GM12874 (cell line): ENCODE measurements at regions not wholly inside any gene's neighbourhood (a gene's known extent, or its start where the extent isn't known, plus 50 kb on each side); places are given as distances from the start of the nearest gene placed in this dataset.

Experiments
- TF ChIP-seq, protein P1 (sequence below): IDR thresholded peaks from 2 replicates; pipeline ENCODE4 v1.5.1; 2011; ENCODE audit warnings: low read depth, mild to moderate bottlenecking, control low read depth, low read length, moderate library complexity; ENCODE audit not compliant: insufficient read depth

DNA sequence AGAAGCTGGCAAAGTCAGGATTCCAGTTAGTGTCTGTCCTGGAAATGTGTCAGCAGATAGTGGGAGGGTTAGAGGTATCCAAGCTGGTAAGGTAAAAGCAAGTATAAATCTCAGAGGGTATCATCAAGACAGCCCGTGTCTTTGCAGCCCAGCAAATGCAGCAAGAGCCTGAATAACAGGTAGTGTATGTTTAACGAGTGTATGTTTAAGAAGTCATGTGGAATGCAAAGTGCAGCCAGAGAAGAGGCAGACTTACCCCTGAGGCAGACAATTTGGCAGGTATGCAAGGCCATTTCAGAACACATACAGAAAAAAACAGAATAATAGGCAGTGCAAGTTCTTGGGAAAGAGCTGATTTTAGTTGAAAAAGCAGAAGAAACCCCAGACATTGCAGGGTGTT, 411.0 kb upstream of the NEGR1 start:
- TF ChIP-seq, protein P1, sequence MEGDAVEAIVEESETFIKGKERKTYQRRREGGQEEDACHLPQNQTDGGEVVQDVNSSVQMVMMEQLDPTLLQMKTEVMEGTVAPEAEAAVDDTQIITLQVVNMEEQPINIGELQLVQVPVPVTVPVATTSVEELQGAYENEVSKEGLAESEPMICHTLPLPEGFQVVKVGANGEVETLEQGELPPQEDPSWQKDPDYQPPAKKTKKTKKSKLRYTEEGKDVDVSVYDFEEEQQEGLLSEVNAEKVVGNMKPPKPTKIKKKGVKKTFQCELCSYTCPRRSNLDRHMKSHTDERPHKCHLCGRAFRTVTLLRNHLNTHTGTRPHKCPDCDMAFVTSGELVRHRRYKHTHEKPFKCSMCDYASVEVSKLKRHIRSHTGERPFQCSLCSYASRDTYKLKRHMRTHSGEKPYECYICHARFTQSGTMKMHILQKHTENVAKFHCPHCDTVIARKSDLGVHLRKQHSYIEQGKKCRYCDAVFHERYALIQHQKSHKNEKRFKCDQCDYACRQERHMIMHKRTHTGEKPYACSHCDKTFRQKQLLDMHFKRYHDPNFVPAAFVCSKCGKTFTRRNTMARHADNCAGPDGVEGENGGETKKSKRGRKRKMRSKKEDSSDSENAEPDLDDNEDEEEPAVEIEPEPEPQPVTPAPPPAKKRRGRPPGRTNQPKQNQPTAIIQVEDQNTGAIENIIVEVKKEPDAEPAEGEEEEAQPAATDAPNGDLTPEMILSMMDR: no peak

DNA sequence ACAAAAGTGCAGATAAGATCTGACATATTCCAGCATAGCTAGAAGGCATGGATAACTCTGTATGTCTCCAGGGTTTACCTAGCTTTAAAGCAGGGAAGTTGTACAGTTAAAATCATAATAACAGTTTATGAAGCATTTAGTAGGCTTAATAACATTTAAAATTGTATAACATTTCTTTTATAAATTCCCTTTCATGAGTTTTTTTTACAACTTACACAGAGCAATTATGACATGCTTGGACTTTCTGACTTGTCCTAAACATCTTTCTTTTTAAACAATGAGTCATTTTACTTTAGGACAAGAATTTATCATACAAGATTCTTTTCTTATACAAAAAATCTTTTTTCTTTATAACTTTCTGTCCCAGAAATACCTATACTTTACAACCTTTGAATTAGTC, 408.5 kb upstream of the NEGR1 start:
- TF ChIP-seq, protein P1: no peak

DNA sequence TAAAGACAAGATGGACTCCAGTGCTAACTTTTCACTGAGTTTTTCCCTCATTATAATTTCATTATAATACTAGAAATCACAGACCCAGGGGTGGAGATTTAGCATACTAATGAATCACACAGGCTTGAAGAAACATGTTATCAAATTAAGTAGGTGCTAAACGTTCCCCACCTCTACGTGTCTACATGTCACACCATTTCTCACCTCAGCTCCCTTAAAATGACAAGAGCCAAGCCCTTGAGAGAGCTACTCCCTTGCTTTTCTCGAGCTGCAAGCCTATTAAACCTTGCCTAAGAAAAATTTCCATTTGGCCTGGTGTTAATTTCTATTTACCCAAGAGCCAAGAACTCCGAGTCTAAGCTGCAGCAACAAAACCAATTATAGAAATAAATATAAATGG, 396.3 kb upstream of the NEGR1 start:
- TF ChIP-seq, protein P1: no peak

DNA sequence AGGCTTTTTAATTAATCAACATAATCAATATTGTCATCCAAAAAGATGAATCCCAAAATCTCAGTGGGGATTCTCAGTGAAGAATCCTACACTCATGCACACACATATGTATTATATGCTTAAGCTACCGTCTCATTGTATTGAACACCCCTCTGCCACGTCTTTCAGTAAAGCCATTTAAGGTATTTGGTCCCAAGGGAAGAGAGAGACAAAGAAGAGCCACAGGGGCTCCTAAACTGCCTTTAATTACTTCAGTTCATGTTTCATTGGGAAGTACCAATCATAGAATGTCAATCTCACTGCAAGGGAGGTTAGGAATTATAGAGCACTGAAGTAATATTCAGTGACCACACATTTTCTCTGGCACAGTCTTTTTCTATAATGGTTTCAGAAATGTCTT, 388.6 kb upstream of the NEGR1 start:
- TF ChIP-seq, protein P1: no peak

DNA sequence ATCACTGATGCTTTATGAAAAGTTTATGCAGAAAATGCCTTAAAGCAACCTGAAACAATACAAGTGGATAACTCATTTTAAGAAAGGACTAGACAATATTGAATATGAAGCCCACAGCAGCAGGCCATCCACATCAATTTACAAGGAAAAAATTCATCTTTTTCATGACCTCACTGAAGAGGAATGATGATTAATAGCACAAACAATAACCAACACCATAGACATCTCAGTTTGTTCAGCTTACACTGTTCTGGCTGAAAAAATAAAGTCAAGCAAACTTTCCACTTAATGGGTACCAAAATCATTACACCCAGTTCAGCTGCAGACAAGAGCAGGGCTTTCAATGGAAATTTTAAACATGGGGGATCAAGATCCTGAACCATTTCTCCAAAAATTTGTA, 380.6 kb upstream of the NEGR1 start:
- TF ChIP-seq, protein P1: no peak

DNA sequence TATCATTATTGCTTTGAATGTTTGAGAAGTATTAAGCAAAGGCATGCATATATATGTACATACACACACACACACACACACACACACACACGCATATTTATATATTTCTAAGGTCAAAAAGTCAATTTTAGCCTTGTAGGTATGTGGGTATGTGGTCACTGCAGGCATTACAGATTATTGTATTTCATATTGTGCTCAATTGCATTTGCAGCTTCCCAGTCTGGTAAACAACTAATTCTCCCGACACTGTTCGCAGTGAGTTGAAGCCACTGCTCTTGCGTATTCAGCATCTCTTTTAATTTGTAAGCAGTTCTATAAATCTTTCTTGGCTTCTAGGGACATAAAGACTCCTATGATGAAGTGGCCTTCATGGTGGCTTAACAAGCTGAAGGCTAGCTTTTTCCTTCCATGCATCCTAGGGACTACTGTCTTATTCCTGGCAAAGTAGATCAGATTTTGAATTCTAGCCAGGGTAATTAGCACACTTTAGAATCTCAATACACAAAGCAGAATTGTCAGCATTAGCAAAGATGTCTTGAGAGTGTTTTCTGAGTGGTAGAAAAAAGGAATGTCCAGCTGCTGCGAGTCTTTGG, 368.6 kb upstream of the NEGR1 start:
- TF ChIP-seq, protein P1: no peak

DNA sequence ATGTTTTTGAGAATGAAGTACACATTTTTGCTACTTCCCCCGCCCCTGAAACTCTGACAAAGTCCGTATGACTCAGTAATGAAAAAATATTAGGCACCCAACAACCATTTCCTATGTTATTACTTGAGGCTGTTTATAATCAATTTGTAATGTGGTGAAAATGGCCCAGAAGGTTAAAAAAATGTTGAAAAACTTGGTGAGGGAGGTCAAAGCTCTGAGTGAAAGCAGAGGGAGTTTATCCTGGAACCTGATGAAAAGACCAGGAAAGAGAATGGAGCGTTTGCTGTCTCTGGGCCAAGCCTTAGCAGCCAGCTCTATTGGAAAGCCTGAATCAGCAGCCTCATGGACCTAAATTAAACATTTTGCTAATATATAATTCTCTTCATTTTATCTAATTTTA, 367.7 kb upstream of the NEGR1 start:
- TF ChIP-seq, protein P1: no peak
